Type B pancreatic cell (in vitro differentiated cells): ENCODE measurements at regions not wholly inside any gene's neighbourhood (a gene's known extent, or its start where the extent isn't known, plus 50 kb on each side); places are given as distances from the start of the nearest gene placed in this dataset.

Experiments used
- DNase-seq: peaks from one replicate; pipeline ENCODE4 v3.0.0; 2021; ENCODE audit warnings: mixed read lengths; ENCODE audit not compliant: unreplicated experiment; ENCODE audit errors: extremely low spot score
- H3K27ac Mint-ChIP-seq: 2 replicates; pipeline ENCODE4 v1.8.0; 2021; ENCODE audit warnings: mild to moderate bottlenecking, mixed read lengths
- H3K27me3 Mint-ChIP-seq: 2 replicates; pipeline ENCODE4 v1.8.0; 2021; ENCODE audit warnings: mixed read lengths
- H3K36me3 Mint-ChIP-seq: 2 replicates; pipeline ENCODE4 v1.8.0; 2021; ENCODE audit warnings: mixed read lengths
- H3K4me1 Mint-ChIP-seq: one replicate; pipeline ENCODE4 v1.8.0; 2021; ENCODE audit warnings: mixed read lengths; ENCODE audit not compliant: unreplicated experiment
- H3K4me3 Mint-ChIP-seq: 2 replicates; pipeline ENCODE4 v1.8.0; 2021; ENCODE audit warnings: mild to moderate bottlenecking, mixed read lengths
- H3K9me3 Mint-ChIP-seq: 2 replicates; pipeline ENCODE4 v1.8.0; 2021; ENCODE audit warnings: mixed read lengths
- CTCF ChIP-seq: fragments of 200-600 bp; sonication (generic); conservative IDR thresholded peaks from 2 replicates; pipeline ENCODE4 v1.5.0; 2021; ENCODE audit warnings: antibody characterized with exemption, mild to moderate bottlenecking

GRCh38 chr2:60316381-60317033, 236.9 kb downstream of the BCL11A start:
- Mint-ChIP-seq H3K4me1 (peaks cover 17% of the 10 kb centered on the region), H3K36me3 (no peaks in the 10 kb centered on the region), H3K27ac (no peak overlapping the region), H3K4me3 (no peak overlapping the region), H3K27me3 (peaks cover 10% of the 10 kb centered on the region), H3K9me3 (no peaks in the 10 kb centered on the region)
- no peak for TF ChIP-seq CTCF
- DNase-seq: no peak

- no peak for DNase-seq
- peaks cover 1% of the 10 kb centered on the region for H3K27me3 Mint-ChIP-seq
These were observed 239.8 kb downstream of the BCL11A start for GRCh38 chr2:60313470-60314172.

GRCh38 chr2:60312618-60313017, 240.8 kb downstream of the BCL11A start:
- H3K36me3 Mint-ChIP-seq: no peaks in the 10 kb centered on the region
- peaks cover 10% of the 10 kb centered on the region for H3K4me1 Mint-ChIP-seq
- H3K4me3 Mint-ChIP-seq: no peak overlapping the region
- TF ChIP-seq CTCF: no peak
- H3K27ac Mint-ChIP-seq: no peak overlapping the region
- DNase-seq: no peak
- no peaks in the 10 kb centered on the region for H3K27me3 Mint-ChIP-seq
- no peaks in the 10 kb centered on the region for H3K9me3 Mint-ChIP-seq

More at GRCh38 chr2:60313470-60314172, 239.8 kb downstream of the BCL11A start:
- no peaks in the 10 kb centered on the region for H3K36me3 Mint-ChIP-seq
- H3K4me1 Mint-ChIP-seq: peaks cover 15% of the 10 kb centered on the region
- no peak for TF ChIP-seq CTCF
- no peak overlapping the region for H3K27ac Mint-ChIP-seq
- H3K9me3 Mint-ChIP-seq: no peaks in the 10 kb centered on the region
- H3K4me3 Mint-ChIP-seq: no peak overlapping the region

- H3K27me3 Mint-ChIP-seq: no peaks in the 10 kb centered on the region
- TF ChIP-seq CTCF: no peak
- peaks cover 7% of the 10 kb centered on the region for H3K4me1 Mint-ChIP-seq
- DNase-seq: no peak
- H3K4me3 Mint-ChIP-seq: no peak overlapping the region
- no peaks in the 10 kb centered on the region for H3K9me3 Mint-ChIP-seq
- no peaks in the 10 kb centered on the region for H3K36me3 Mint-ChIP-seq
- H3K27ac Mint-ChIP-seq: no peak overlapping the region
These were observed 241.9 kb downstream of the BCL11A start for GRCh38 chr2:60311524-60311923.

- no peak for DNase-seq
- H3K4me3 Mint-ChIP-seq: no peak overlapping the region
- H3K27ac Mint-ChIP-seq: no peak overlapping the region
- no peaks in the 10 kb centered on the region for H3K9me3 Mint-ChIP-seq
- no peaks in the 10 kb centered on the region for H3K27me3 Mint-ChIP-seq
- TF ChIP-seq CTCF: no peak
- H3K36me3 Mint-ChIP-seq: no peaks in the 10 kb centered on the region
- H3K4me1 Mint-ChIP-seq: peaks cover 16% of the 10 kb centered on the region
These were observed 243.4 kb downstream of the BCL11A start for GRCh38 chr2:60309941-60310660.
